Neural progenitor cell (in vitro differentiated cells): ENCODE measurements at regions not wholly inside any gene's neighbourhood (a gene's known extent, or its start where the extent isn't known, plus 50 kb on each side); places are given as distances from the start of the nearest gene placed in this dataset.

Source experiments
- DNase-seq: peaks from one replicate; pipeline ENCODE4 v3.0.0-alpha.2; 2016; ENCODE audit warnings: low spot score
- H2AFZ ChIP-seq: fragments of 200-600 bp; sonication (generic); replicated peaks from 2 replicates; pipeline ENCODE4 v1.6.1; 2016; ENCODE audit warnings: antibody characterized with exemption
- H3F3A ChIP-seq: fragments of 200-600 bp; sonication (generic); 2 replicates; pipeline ENCODE4 v1.6.1; 2016; ENCODE audit warnings: antibody characterized with exemption, low read depth
- H3K27ac ChIP-seq: fragments of 200-600 bp; sonication (generic); 2 replicates; pipeline ENCODE4 v1.5.1; 2016; ENCODE audit warnings: mild to moderate bottlenecking
- H3K27me3 ChIP-seq: fragments of 200-600 bp; sonication (generic); 2 replicates; pipeline ENCODE4 v1.6.1; 2016; ENCODE audit warnings: mild to moderate bottlenecking, moderate library complexity
- H3K36me3 ChIP-seq: fragments of 200-600 bp; sonication (generic); 2 replicates; pipeline ENCODE4 v1.5.1; 2016
- H3K4me1 ChIP-seq: fragments of 200-600 bp; sonication (generic); 2 replicates; pipeline ENCODE4 v1.6.1; 2016; ENCODE audit warnings: mixed run types
- H3K4me2 ChIP-seq: fragments of 200-600 bp; sonication (generic); 2 replicates; pipeline ENCODE4 v1.6.1; 2016
- H3K4me3 ChIP-seq: fragments of 200-600 bp; sonication (generic); 2 replicates; pipeline ENCODE4 v1.5.1; 2016
- H3K79me2 ChIP-seq: fragments of 200-600 bp; sonication (generic); 2 replicates; pipeline ENCODE4 v1.6.1; 2016; ENCODE audit warnings: low read depth
- H3K9ac ChIP-seq: fragments of 200-600 bp; sonication (generic); 2 replicates; pipeline ENCODE4 v1.6.1; 2016
- H3K9me3 ChIP-seq: fragments of 200-600 bp; sonication (generic); 2 replicates; pipeline ENCODE4 v1.5.1; 2016; ENCODE audit warnings: low read depth
- H4K20me1 ChIP-seq: fragments of 200-600 bp; sonication (generic); 2 replicates; pipeline ENCODE4 v1.6.1; 2016; ENCODE audit warnings: low read depth
- H3K27ac Mint-ChIP-seq: 3 replicates; pipeline ENCODE4 v1.8.0; 2021; ENCODE audit warnings: mixed read lengths
- H3K27me3 Mint-ChIP-seq: 2 replicates; pipeline ENCODE4 v1.8.0; 2022; ENCODE audit warnings: low read depth, mild to moderate bottlenecking, inconsistent platforms, moderate library complexity, mixed read lengths; ENCODE audit not compliant: insufficient read depth
- H3K36me3 Mint-ChIP-seq: 3 replicates; pipeline ENCODE4 v1.8.0; 2021; ENCODE audit warnings: mixed read lengths
- H3K4me1 Mint-ChIP-seq: 3 replicates; pipeline ENCODE4 v1.8.0; 2021; ENCODE audit warnings: mixed read lengths
- H3K4me3 Mint-ChIP-seq: 3 replicates; pipeline ENCODE4 v1.8.0; 2021; ENCODE audit warnings: mild to moderate bottlenecking, moderate library complexity, mixed read lengths
- H3K9me3 Mint-ChIP-seq: 3 replicates; pipeline ENCODE4 v1.8.0; 2020; ENCODE audit warnings: mixed read lengths
- EZH2 ChIP-seq: fragments of 200-600 bp; sonication (generic); IDR thresholded peaks from 2 replicates; pipeline ENCODE4 v1.6.1; 2017; ENCODE audit warnings: antibody characterized with exemption, mild to moderate bottlenecking, moderate library complexity
- EZH2phosphoT487 ChIP-seq: fragments of 200-600 bp; sonication (generic); IDR thresholded peaks from 2 replicates; pipeline ENCODE4 v1.6.1; 2017; ENCODE audit warnings: antibody characterized with exemption
- TF ChIP-seq, protein P1 (sequence below): fragments of 200-600 bp; sonication (generic); IDR thresholded peaks from 2 replicates; pipeline ENCODE4 v1.5.1; 2017; ENCODE audit warnings: antibody characterized with exemption, mild to moderate bottlenecking

DNA sequence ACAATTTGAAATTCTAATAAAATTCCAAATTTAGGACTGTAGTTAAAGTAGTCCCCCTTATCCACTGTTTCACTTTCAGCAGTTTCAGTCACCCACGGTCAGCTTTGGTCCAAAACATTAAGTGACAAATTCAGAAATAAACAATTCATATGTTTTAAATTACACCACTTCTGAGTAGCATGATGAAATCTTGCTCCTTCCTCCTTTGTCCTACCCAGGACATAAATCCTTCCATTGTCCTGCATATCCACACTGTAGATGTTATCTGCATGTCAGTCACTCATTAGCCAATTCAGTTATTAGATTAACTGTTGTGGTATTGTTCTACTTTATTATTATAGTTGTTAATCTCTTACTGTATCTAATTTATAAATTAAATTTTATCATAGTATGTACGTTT, 376.5 kb downstream of the SH3GL2 start:
- Histone ChIP-seq H3K27ac (no peak overlapping the region), H3K4me1 (no peaks in the 10 kb centered on the region), H4K20me1 (no peaks in the 10 kb centered on the region), H3K79me2 (no peaks in the 10 kb centered on the region), H3K4me3 (no peak overlapping the region), H3K9ac (no peak overlapping the region), H3K9me3 (no peaks in the 10 kb centered on the region), H3F3A (no peaks in the 10 kb centered on the region), H3K27me3 (no peaks in the 10 kb centered on the region), H2AFZ (no peak overlapping the region), H3K4me2 (no peak overlapping the region), H3K36me3 (no peaks in the 10 kb centered on the region)
- no peak for DNase-seq
- H3K27ac Mint-ChIP-seq = no peak overlapping the region
- TF ChIP-seq, protein P1, sequence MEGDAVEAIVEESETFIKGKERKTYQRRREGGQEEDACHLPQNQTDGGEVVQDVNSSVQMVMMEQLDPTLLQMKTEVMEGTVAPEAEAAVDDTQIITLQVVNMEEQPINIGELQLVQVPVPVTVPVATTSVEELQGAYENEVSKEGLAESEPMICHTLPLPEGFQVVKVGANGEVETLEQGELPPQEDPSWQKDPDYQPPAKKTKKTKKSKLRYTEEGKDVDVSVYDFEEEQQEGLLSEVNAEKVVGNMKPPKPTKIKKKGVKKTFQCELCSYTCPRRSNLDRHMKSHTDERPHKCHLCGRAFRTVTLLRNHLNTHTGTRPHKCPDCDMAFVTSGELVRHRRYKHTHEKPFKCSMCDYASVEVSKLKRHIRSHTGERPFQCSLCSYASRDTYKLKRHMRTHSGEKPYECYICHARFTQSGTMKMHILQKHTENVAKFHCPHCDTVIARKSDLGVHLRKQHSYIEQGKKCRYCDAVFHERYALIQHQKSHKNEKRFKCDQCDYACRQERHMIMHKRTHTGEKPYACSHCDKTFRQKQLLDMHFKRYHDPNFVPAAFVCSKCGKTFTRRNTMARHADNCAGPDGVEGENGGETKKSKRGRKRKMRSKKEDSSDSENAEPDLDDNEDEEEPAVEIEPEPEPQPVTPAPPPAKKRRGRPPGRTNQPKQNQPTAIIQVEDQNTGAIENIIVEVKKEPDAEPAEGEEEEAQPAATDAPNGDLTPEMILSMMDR = no peak
- TF ChIP-seq EZH2phosphoT487 = no peak
- H3K4me3 Mint-ChIP-seq = no peak overlapping the region
- no peaks in the 10 kb centered on the region for H3K9me3 Mint-ChIP-seq
- no peaks in the 10 kb centered on the region for H3K36me3 Mint-ChIP-seq
- H3K4me1 Mint-ChIP-seq = no peaks in the 10 kb centered on the region
- peaks cover 3% of the 10 kb centered on the region for H3K27me3 Mint-ChIP-seq

DNA sequence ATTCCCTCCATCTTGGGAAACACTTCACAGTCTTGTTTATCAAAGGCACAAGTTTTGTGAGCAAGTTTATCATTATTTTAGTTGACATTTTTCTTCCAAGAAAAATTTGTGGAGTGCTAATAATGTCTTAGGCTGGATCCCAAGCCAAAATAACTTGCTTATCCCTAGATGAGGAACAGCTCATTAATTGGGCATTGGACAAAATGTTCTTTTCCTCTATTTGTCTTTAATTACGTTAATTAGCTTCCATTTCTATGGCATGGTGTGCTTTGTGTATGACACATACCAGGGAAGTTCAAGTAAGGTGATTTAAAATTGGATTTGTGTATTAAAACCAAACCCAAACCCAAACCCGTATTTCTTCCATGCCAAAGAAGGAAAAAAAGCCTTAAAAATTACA, 379.5 kb downstream of the SH3GL2 start:
- Histone ChIP-seq H3K79me2 (no peaks in the 10 kb centered on the region), H3K4me1 (no peaks in the 10 kb centered on the region), H3K27me3 (no peaks in the 10 kb centered on the region), H3K4me2 (no peak overlapping the region), H4K20me1 (no peaks in the 10 kb centered on the region), H3K27ac (no peak overlapping the region), H3F3A (no peaks in the 10 kb centered on the region), H3K4me3 (no peak overlapping the region), H3K36me3 (no peaks in the 10 kb centered on the region), H3K9ac (no peak overlapping the region), H3K9me3 (no peaks in the 10 kb centered on the region), H2AFZ (no peak overlapping the region)
- no peak for DNase-seq
- Mint-ChIP-seq H3K36me3 (no peaks in the 10 kb centered on the region), H3K4me1 (no peaks in the 10 kb centered on the region), H3K27me3 (no peaks in the 10 kb centered on the region), H3K27ac (no peak overlapping the region), H3K9me3 (no peaks in the 10 kb centered on the region), H3K4me3 (no peak overlapping the region)
- TF ChIP-seq EZH2phosphoT487 (no peak), EZH2 (no peak)
- TF ChIP-seq, protein P1 = no peak

DNA sequence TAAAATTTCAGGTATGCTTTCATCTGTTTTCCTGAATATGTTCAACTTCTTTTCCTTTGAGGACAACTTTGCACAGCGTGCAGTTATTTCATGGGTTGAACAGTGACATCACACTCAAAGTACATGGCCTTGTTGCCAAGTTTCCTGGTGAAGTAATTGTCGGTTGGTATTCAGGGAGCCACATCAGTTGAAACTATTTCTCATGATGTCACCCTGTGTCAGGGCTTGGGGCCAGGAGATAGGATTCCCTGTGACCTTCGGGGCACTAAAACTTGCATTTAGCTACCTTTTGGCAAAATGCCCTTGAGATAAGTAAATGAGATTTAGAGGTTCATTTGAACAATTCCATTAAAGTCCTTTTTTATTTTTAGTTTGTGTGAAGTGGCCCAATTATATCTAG, 383.9 kb downstream of the SH3GL2 start:
- H3K4me3 ChIP-seq = no peak overlapping the region
- no peaks in the 10 kb centered on the region for H3K36me3 Mint-ChIP-seq
- H4K20me1 ChIP-seq = no peaks in the 10 kb centered on the region
- no peak overlapping the region for H2AFZ ChIP-seq
- no peaks in the 10 kb centered on the region for H3K9me3 ChIP-seq
- no peak overlapping the region for H3K27ac Mint-ChIP-seq
- no peak overlapping the region for H3K4me2 ChIP-seq
- H3K79me2 ChIP-seq = no peaks in the 10 kb centered on the region
- DNase-seq = no peak
- no peaks in the 10 kb centered on the region for H3K27me3 ChIP-seq
- no peaks in the 10 kb centered on the region for H3K36me3 ChIP-seq
- no peaks in the 10 kb centered on the region for H3K9me3 Mint-ChIP-seq
- no peak overlapping the region for H3K27ac ChIP-seq
- H3K4me1 Mint-ChIP-seq = no peaks in the 10 kb centered on the region
- H3K4me3 Mint-ChIP-seq = no peak overlapping the region
- no peak overlapping the region for H3K9ac ChIP-seq
- TF ChIP-seq EZH2phosphoT487 = no peak
- TF ChIP-seq, protein P1 = no peak
- no peak for TF ChIP-seq EZH2
- no peaks in the 10 kb centered on the region for H3F3A ChIP-seq
- H3K27me3 Mint-ChIP-seq = no peaks in the 10 kb centered on the region
- H3K4me1 ChIP-seq = no peaks in the 10 kb centered on the region

DNA sequence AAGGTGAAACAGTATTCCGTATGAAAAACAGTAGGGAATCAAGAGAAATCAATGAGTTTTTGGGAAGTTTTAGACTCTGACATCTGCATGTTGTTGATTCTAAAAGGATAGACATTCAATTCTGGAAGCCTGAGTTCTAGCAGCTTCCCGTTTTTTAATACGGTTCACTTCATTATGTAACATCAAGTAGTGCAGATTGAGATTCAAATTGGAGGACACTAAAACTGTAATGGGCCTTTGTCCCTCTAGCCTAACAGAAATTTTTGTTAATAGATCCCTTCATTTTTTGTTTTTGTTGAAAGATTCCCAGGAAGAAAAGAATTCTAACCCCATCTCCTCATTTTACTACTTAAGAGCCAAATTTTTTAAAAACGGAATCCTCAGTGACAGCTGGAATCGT, 384.6 kb downstream of the SH3GL2 start:
- H3K27ac ChIP-seq = no peak overlapping the region
- no peaks in the 10 kb centered on the region for H3K27me3 ChIP-seq
- H3K4me1 Mint-ChIP-seq = no peaks in the 10 kb centered on the region
- H3K9ac ChIP-seq = no peak overlapping the region
- H3F3A ChIP-seq = no peaks in the 10 kb centered on the region
- no peak overlapping the region for H2AFZ ChIP-seq
- no peaks in the 10 kb centered on the region for H3K4me1 ChIP-seq
- no peaks in the 10 kb centered on the region for H3K9me3 Mint-ChIP-seq
- no peak overlapping the region for H3K4me3 ChIP-seq
- no peaks in the 10 kb centered on the region for H3K27me3 Mint-ChIP-seq
- H3K9me3 ChIP-seq = no peaks in the 10 kb centered on the region
- no peaks in the 10 kb centered on the region for H3K36me3 ChIP-seq
- H3K27ac Mint-ChIP-seq = no peak overlapping the region
- DNase-seq = no peak
- no peaks in the 10 kb centered on the region for H3K79me2 ChIP-seq
- no peak overlapping the region for H3K4me2 ChIP-seq
- H3K4me3 Mint-ChIP-seq = no peak overlapping the region
- H3K36me3 Mint-ChIP-seq = no peaks in the 10 kb centered on the region
- H4K20me1 ChIP-seq = no peaks in the 10 kb centered on the region
- TF ChIP-seq, protein P1 = no peak
